Spleen (tissue), 11 donors: ENCODE measurements at regions not wholly inside any gene's neighbourhood (a gene's known extent, or its start where the extent isn't known, plus 50 kb on each side); places are given as distances from the start of the nearest gene placed in this dataset.

Experiments
- DNase-seq: peaks from one replicate; pipeline ENCODE4 v3.0.0-alpha.2; 2020
- H3K27ac ChIP-seq, 8 donors: fragments of 200-600 bp; sonication (generic) in 7 of 8; 1 replicate in 4 of 8; 2 replicates in 4 of 8; pipeline versions ENCODE4 v1.5.0 to v1.8.0; 2016 to 2021; ENCODE audit warnings: inconsistent platforms in 4 of 8, mild to moderate bottlenecking in 4 of 8, moderate library complexity in 1 of 8
- H3K27me3 ChIP-seq, 7 donors: fragments of 200-600 bp; sonication (generic) in 6 of 7; replicated peaks in 1 of 7; 1 replicate in 4 of 7; 2 replicates in 3 of 7; pipeline versions ENCODE4 v1.5.0 to v1.8.0; 2016 to 2021; ENCODE audit warnings: inconsistent platforms in 3 of 7, mild to moderate bottlenecking in 1 of 7
- H3K36me3 ChIP-seq, 6 donors: fragments of 200-600 bp; sonication (generic) in 5 of 6; 1 replicate in 4 of 6; 2 replicates in 2 of 6; pipeline versions ENCODE4 v1.5.0 to v1.8.0; 2016 to 2021; ENCODE audit warnings: inconsistent platforms in 2 of 6
- H3K4me1 ChIP-seq, 6 donors: fragments of 200-600 bp; sonication (generic) in 5 of 6; 1 replicate in 3 of 6; 2 replicates in 3 of 6; pipeline versions ENCODE4 v1.5.0 to v1.8.0; 2016 to 2021; ENCODE audit warnings: inconsistent platforms in 3 of 6
- H3K4me3 ChIP-seq, 8 donors: fragments of 200-600 bp; sonication (generic) in 7 of 8; 1 replicate in 4 of 8; 2 replicates in 4 of 8; pipeline versions ENCODE4 v1.5.0 to v1.8.0; 2016 to 2021; ENCODE audit warnings: inconsistent platforms in 4 of 8, mild to moderate bottlenecking in 4 of 8, moderate library complexity in 2 of 8
- H3K9me3 ChIP-seq, 8 donors: fragments of 200-600 bp; sonication (generic) in 7 of 8; 1 replicate in 4 of 8; 2 replicates in 4 of 8; pipeline versions ENCODE4 v1.5.0 to v1.8.0; 2016 to 2021; ENCODE audit warnings: inconsistent platforms in 4 of 8
- CTCF ChIP-seq, 11 experiments: fragments of 200-600 bp in 7 of 11; fragments of 450-650 bp in 4 of 11; sonication (generic) in 4 of 11; IDR thresholded peaks in 8 of 11; conservative IDR thresholded peaks in 3 of 11; 1 replicate in 7 of 11; 2 replicates in 4 of 11; pipeline versions ENCODE4 v1.4.0 to v1.8.0; 2016 to 2021; ENCODE audit warnings: antibody characterized with exemption in 11 of 11, inconsistent platforms in 4 of 11, mild to moderate bottlenecking in 1 of 11
- POLR2A ChIP-seq, 3 donors: fragments of 450-650 bp; IDR thresholded peaks; one replicate each; pipeline ENCODE4 v1.5.1; 2017; ENCODE audit warnings: antibody characterized with exemption in 3 of 3, mild to moderate bottlenecking in 1 of 3
- POLR2AphosphoS5 ChIP-seq, 3 donors: sonication (generic); formaldehyde crosslinking; IDR thresholded peaks; one replicate each; pipeline ENCODE4 v1.5.1; 2017; ENCODE audit warnings: antibody characterized with exemption in 3 of 3
- WGBS, 5 donors: extraction: QIAGEN DNeasy Blood & Tissue Kit in 3 of 5; methylation state at CpG; one replicate each; pipeline versions ENCODE4 v1.1.5 to v1.1.7; 2013 to 2018; 5-methylcytosine and 5-hydroxymethylcytosine counted together
- intact Hi-C: fragments of 100-400 bp; cut with DNase I; formaldehyde crosslinking; loops from one replicate; pipeline ENCODE4 v1.15.0; 2023; ENCODE audit warnings: low total_unique reads
- donor health status: healthy with polysubstance abuse.
- donor health status: DM: no; HTN: no; CAD: no; lungs with moderate emphysema.
- donor health status: DM: no; HTN: no; CAD: no.
- donor health status: Bipolar disorder and iron deficiency.
- donor health status: healthy.
- donor health status: DM: no; HTN: no; CAD: no.
- donor health status: DM: yes; HTN: yes; CAD: no.

DNA sequence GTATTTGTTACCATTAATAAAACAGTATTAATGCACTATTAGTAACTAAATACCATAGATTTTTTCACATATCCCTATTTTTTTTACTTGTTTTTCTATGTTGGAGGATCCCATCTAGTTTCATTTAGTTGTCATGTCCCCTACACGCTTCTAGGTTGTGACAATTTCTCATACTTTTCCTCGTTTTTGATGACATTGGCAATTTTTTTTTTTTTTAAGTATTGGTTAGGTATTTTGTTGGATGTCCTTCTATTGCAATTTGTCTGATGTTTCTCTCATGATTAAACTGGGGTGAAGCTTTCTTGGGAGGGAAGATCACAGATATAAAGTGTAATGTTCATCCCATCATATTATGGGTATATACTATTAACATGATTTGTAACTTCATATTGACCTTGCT lies 409.1 kb upstream of the CNTN6 start:
- no peak for DNase-seq
- intact Hi-C loops = no loop called here
- Histone ChIP-seq H3K4me1 (no peaks in the 10 kb centered on the region), H3K27ac (no peak overlapping the region), H3K27me3 (no peaks in the 10 kb centered on the region), H3K9me3 (peaks cover 0 to 5% (median 0%) of the 10 kb centered on the region in 8 donors), H3K4me3 (no peak overlapping the region), H3K36me3 (no peaks in the 10 kb centered on the region)
- WGBS, 5 donors = 41 to 68% (median 60%) methylated on average over 2 of the region's 2 CpGs
- TF ChIP-seq POLR2AphosphoS5 (IDR thresholded peaks at IDR 0.05) = no peak
- TF ChIP-seq CTCF (IDR thresholded peaks at IDR 0.05 in 8 of 11, conservative IDR thresholded peaks at IDR 0.05 in 3 of 11) = no peak
- no peak for TF ChIP-seq POLR2A (IDR thresholded peaks at IDR 0.05)

GRCh38 chr3:690770-691169 lies 402.1 kb upstream of the CNTN6 start:
- WGBS, 5 donors = 73 to 83% (median 77%) methylated on average over 4 of the region's 4 CpGs
- intact Hi-C loops = no loop called here
- no peak for TF ChIP-seq CTCF (IDR thresholded peaks at IDR 0.05 in 8 of 11, conservative IDR thresholded peaks at IDR 0.05 in 3 of 11)
- TF ChIP-seq POLR2A (IDR thresholded peaks at IDR 0.05) = no peak
- no peak for TF ChIP-seq POLR2AphosphoS5 (IDR thresholded peaks at IDR 0.05)

DNA sequence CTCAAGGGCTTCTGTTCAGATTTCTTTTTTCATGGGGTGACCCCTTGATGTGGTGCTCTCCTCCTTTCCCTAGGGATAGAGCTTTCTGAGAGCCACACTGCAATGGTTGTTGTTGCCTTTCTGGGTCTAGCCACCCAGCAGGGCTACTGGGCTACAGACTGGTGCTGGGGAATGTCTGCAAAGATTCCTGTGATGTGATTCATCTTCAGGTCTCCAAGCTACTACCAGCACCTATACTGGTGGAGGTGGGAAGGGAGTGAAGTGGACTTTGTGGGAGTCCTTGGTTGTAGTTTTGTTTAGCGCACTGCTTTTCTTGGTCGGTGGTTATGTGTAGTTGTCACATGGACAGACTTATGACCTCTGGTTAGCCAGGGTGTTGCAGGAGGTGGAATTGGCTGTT lies 392.3 kb upstream of the CNTN6 start:
- Histone ChIP-seq H3K27me3 (no peaks in the 10 kb centered on the region), H3K4me1 (no peaks in the 10 kb centered on the region), H3K4me3 (no peak overlapping the region), H3K27ac (no peak overlapping the region), H3K9me3 (peaks cover 0 to 34% (median 17%) of the 10 kb centered on the region in 8 donors), H3K36me3 (no peaks in the 10 kb centered on the region)
- 84 to 100% (median 95%) methylated on average over 2 of the region's 2 CpGs for WGBS, 5 donors
- TF ChIP-seq POLR2AphosphoS5 (IDR thresholded peaks at IDR 0.05) (no peak), POLR2A (IDR thresholded peaks at IDR 0.05) (no peak), CTCF (IDR thresholded peaks at IDR 0.05 in 8 of 11, conservative IDR thresholded peaks at IDR 0.05 in 3 of 11) (no peak)
- DNase-seq = no peak
- intact Hi-C loops = no loop called here

More at GRCh38 chr3:690770-691169, 402.1 kb upstream of the CNTN6 start:
- no peak for DNase-seq
- peaks cover 0 to 48% (median 28%) of the 10 kb centered on the region in 8 donors for H3K9me3 ChIP-seq
- no peak overlapping the region for H3K4me3 ChIP-seq
- H3K27ac ChIP-seq = no peak overlapping the region
- H3K36me3 ChIP-seq = no peaks in the 10 kb centered on the region
- no peaks in the 10 kb centered on the region for H3K4me1 ChIP-seq
- H3K27me3 ChIP-seq = no peaks in the 10 kb centered on the region

GRCh38 chr3:707041-707440 lies 385.8 kb upstream of the CNTN6 start:
- Histone ChIP-seq H3K4me1 (no peaks in the 10 kb centered on the region), H3K27me3 (no peaks in the 10 kb centered on the region), H3K9me3 (peaks cover 0 to 6% (median 0%) of the 10 kb centered on the region in 8 donors), H3K4me3 (no peak overlapping the region), H3K27ac (no peak overlapping the region), H3K36me3 (no peaks in the 10 kb centered on the region)
- WGBS, 5 donors = 37 to 43% (median 39%) methylated on average over 2 of the region's 2 CpGs
- DNase-seq = no peak
- TF ChIP-seq POLR2AphosphoS5 (IDR thresholded peaks at IDR 0.05) = no peak
- TF ChIP-seq POLR2A (IDR thresholded peaks at IDR 0.05) = no peak
- TF ChIP-seq CTCF (IDR thresholded peaks at IDR 0.05 in 8 of 11, conservative IDR thresholded peaks at IDR 0.05 in 3 of 11) = no peak
- intact Hi-C loops = no loop called here
